ENCODE measurements at regions not wholly inside any gene's neighbourhood (a gene's known extent, or its start where the extent isn't known, plus 50 kb on each side); places are given as distances from the start of the nearest gene placed in this dataset.

DNA sequence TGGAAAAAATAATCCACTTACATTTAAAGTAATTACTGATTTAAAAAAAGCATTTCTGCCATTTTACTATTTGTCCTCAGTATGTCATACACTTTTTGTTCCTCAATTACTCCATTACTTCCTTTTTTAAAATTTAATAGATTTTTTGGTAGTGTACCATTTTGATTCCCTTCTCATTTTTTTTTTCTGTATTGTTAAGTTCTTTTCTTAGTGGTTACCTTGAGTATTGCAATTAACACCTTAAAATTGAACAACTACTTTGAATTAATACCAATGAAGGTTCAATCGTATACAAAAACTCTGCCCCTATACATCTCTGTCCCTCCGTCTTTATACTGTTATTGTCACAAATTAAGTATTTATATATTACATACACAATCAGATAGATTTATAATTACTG, 240.6 kb upstream of the LMCD1 start:
- no peak overlapping the region for H3K56ac ChIP-seq (ENCODE audit: extremely low read depth, insufficient read depth, low read length)
- no peak overlapping the region for H3K27ac ChIP-seq (ENCODE audit: insufficient read depth, low read length)
- no peak overlapping the region for H2AK5ac ChIP-seq (ENCODE audit: low read depth, low read length)
- H3K9me1 ChIP-seq (ENCODE audit: insufficient read depth, low read length): no peaks in the 10 kb centered on the region
- in situ Hi-C loops (cut with MboI; ENCODE audit: low sequenced_read_pairs): no loop called here
- CTCF ChIA-PET: no interaction called here
- H3K9ac ChIP-seq (ENCODE audit: low read depth, low read length): no peak overlapping the region
- no peak for TF ChIP-seq POLR2A (IDR thresholded peaks at IDR 0.05; ENCODE audit: low read depth, low read length)
- no peak for TF ChIP-seq BHLHE40 (IDR thresholded peaks at IDR 0.05; ENCODE audit: low read depth, low read length)
- no peak for TF ChIP-seq NFE2L2 (IDR thresholded peaks at IDR 0.05; ENCODE audit: low read depth, low read length)
- TF ChIP-seq RCOR1 (IDR thresholded peaks at IDR 0.05; ENCODE audit: insufficient replicate concordance, low read length): no peak
- TF ChIP-seq MAFK (IDR thresholded peaks at IDR 0.05; ENCODE audit: low read depth, low read length): no peak
- TF ChIP-seq SMC3 (IDR thresholded peaks at IDR 0.05; ENCODE audit: low read depth, low read length): no peak
- TF ChIP-seq, protein P1, sequence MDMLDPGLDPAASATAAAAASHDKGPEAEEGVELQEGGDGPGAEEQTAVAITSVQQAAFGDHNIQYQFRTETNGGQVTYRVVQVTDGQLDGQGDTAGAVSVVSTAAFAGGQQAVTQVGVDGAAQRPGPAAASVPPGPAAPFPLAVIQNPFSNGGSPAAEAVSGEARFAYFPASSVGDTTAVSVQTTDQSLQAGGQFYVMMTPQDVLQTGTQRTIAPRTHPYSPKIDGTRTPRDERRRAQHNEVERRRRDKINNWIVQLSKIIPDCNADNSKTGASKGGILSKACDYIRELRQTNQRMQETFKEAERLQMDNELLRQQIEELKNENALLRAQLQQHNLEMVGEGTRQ (IDR thresholded peaks at IDR 0.05; ENCODE audit: low read depth, low read length): no peak
- TF ChIP-seq, protein P2, sequence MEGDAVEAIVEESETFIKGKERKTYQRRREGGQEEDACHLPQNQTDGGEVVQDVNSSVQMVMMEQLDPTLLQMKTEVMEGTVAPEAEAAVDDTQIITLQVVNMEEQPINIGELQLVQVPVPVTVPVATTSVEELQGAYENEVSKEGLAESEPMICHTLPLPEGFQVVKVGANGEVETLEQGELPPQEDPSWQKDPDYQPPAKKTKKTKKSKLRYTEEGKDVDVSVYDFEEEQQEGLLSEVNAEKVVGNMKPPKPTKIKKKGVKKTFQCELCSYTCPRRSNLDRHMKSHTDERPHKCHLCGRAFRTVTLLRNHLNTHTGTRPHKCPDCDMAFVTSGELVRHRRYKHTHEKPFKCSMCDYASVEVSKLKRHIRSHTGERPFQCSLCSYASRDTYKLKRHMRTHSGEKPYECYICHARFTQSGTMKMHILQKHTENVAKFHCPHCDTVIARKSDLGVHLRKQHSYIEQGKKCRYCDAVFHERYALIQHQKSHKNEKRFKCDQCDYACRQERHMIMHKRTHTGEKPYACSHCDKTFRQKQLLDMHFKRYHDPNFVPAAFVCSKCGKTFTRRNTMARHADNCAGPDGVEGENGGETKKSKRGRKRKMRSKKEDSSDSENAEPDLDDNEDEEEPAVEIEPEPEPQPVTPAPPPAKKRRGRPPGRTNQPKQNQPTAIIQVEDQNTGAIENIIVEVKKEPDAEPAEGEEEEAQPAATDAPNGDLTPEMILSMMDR (conservative IDR thresholded peaks at IDR 0.05; ENCODE audit: low read depth, low read length): no peak
- no peak for TF ChIP-seq MAZ (IDR thresholded peaks at IDR 0.05; ENCODE audit: borderline replicate concordance, low read depth, low read length)
- TF ChIP-seq RAD21 (IDR thresholded peaks at IDR 0.05; ENCODE audit: low read length): no peak
- no peak for TF ChIP-seq CHD1 (IDR thresholded peaks at IDR 0.05; ENCODE audit: low read depth, low read length)
- TF ChIP-seq, protein P3, sequence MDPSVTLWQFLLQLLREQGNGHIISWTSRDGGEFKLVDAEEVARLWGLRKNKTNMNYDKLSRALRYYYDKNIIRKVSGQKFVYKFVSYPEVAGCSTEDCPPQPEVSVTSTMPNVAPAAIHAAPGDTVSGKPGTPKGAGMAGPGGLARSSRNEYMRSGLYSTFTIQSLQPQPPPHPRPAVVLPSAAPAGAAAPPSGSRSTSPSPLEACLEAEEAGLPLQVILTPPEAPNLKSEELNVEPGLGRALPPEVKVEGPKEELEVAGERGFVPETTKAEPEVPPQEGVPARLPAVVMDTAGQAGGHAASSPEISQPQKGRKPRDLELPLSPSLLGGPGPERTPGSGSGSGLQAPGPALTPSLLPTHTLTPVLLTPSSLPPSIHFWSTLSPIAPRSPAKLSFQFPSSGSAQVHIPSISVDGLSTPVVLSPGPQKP (IDR thresholded peaks at IDR 0.05; ENCODE audit: borderline replicate concordance, low read depth, low read length): no peak
- no peak for TF ChIP-seq MXI1 (IDR thresholded peaks at IDR 0.05; ENCODE audit: borderline replicate concordance, low read depth, low read length)
- no peak for TF ChIP-seq RFX5 (IDR thresholded peaks at IDR 0.05; ENCODE audit: low read depth, low read length)
- no peak for TF ChIP-seq FOS (IDR thresholded peaks at IDR 0.05; ENCODE audit: low read depth, low read length)
- H4K5ac ChIP-seq (ENCODE audit: low read depth, low read length): no peak overlapping the region
- no peaks in the 10 kb centered on the region for H3K9me3 ChIP-seq (ENCODE audit: control insufficient read depth, insufficient read depth, low read length)
- no CpG with 5 or more reads among the region's 2 CpGs for WGBS, 2 experiments (ENCODE audit: extremely low coverage in 2 of 2, insufficient read length in 1 of 2)
- DNase-seq (no peak), ATAC-seq (ENCODE audit: low read depth) (no peak)
- no peak overlapping the region for H3K4ac ChIP-seq (ENCODE audit: low read depth, low read length)
- H2BK20ac ChIP-seq (ENCODE audit: low read depth, low read length): no peak overlapping the region
- no peak overlapping the region for H3K23ac ChIP-seq (ENCODE audit: low read depth, low read length)
- dilution Hi-C loops (cut with HindIII; ENCODE audit: low sequenced_read_pairs, unreplicated experiment): no loop called here
- H2AK9ac ChIP-seq (replicated peaks; ENCODE audit: low read depth, low read length, poor library complexity): no peak overlapping the region
- no peak overlapping the region for H2BK15ac ChIP-seq (ENCODE audit: low read depth, low read length)
- no peak overlapping the region for H4K8ac ChIP-seq (ENCODE audit: low read depth in 2 of 2, low read length in 2 of 2)
- no peak overlapping the region for H2AFZ ChIP-seq (replicated peaks; ENCODE audit: low read length, poor library complexity)
- intact Hi-C loops (cut with micrococcal nuclease): no loop called here
- H3K79me1 ChIP-seq (ENCODE audit: low read depth in 1 of 2, low read length in 2 of 2): no peaks in the 10 kb centered on the region
- no peak overlapping the region for H4K91ac ChIP-seq (ENCODE audit: insufficient read depth, low read depth, low read length)
- H3K27me3 ChIP-seq (ENCODE audit: control insufficient read depth, insufficient read depth, low read length): no peaks in the 10 kb centered on the region
- no TSS peak for BruUV-seq (replicated peaks)
- H3K4me1 ChIP-seq (ENCODE audit: control insufficient read depth, insufficient read depth, low read length): no peaks in the 10 kb centered on the region
- no peak overlapping the region for H2BK5ac ChIP-seq (ENCODE audit: low read depth, low read length, poor library complexity, severe bottlenecking)
- no peaks in the 10 kb centered on the region for H4K20me1 ChIP-seq (ENCODE audit: insufficient read depth, low read length)
- no peak overlapping the region for H3K4me2 ChIP-seq (ENCODE audit: low read depth, low read length)
- no peak overlapping the region for H3K4me3 ChIP-seq (ENCODE audit: insufficient read depth, low read depth, low read length)
- H2BK120ac ChIP-seq (ENCODE audit: low read depth, low read length): no peak overlapping the region
- H3K18ac ChIP-seq (ENCODE audit: low read depth, low read length): no peak overlapping the region
- no peaks in the 10 kb centered on the region for H3K36me3 ChIP-seq (ENCODE audit: control insufficient read depth, insufficient read depth, low read length)
- no peak overlapping the region for H3K14ac ChIP-seq (replicated peaks; ENCODE audit: low read depth, low read length)
- POLR2A ChIA-PET (ENCODE audit: unreplicated experiment): no interaction called here

Measured in IMR-90 (cell line).